HG03571 (cell line): ENCODE measurements at regions not wholly inside any gene's neighbourhood (a gene's known extent, or its start where the extent isn't known, plus 50 kb on each side); places are given as distances from the start of the nearest gene placed in this dataset.
"Not testable (repeated sequence)": the region's sequence is repeated elsewhere in the genome, so short reads cannot be mapped to it uniquely, and the experiment has no call there.

Experiments used
- ATAC-seq: cut with Tn5 transposase; IDR thresholded peaks from one replicate; pipeline ENCODE4 v1.9.1; 2021; ENCODE audit not compliant: unreplicated experiment

- no peak for ATAC-seq
These were observed 1227.6 kb upstream of the EPHA6 start for GRCh38 chr3:95586754-95587153.

- not testable (repeated sequence) for ATAC-seq
These were observed 1226.8 kb upstream of the EPHA6 start for GRCh38 chr3:95587641-95588040.

DNA sequence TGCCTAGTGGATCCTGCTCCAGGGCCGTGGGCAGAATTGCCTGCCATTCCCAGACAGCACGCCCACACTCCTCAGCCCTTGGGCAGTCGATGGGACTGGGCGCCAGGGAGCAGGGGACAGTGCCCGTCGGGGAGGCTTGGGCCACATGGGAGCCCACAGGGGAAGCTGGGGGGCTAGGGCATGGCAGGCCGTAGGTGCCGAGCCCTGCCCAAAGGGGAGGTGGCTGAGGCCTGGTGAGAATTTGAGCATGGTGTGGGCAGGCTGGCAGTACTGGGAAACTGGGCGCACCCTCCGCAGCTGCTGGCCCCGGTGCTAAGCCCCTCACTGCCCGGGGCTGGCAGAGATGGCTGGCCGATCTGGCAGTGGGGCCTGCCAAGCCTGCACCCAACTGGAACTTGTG lies 1225.9 kb upstream of the EPHA6 start:
- ATAC-seq: no peak

GRCh38 chr3:95595416-95596075 lies 1218.8 kb upstream of the EPHA6 start:
- no peak for ATAC-seq

DNA sequence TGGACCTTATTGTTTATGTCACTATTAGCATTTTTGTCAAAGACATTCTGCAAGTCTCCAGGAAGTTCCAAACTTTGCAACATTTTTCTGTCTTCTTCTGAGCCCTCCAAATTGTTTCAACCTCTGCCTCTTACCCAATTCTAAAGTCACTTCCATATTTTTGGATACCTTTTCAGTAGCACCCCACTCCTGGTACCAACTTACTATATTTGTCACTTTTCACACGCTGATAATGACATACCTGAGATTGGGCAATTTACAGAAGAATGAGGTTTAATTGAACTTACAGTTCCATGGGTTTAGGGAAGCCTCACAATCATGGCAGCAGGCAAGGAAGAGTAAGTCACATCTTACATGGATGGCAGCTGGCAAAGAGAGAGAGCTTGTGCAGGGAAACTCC lies 1206.5 kb upstream of the EPHA6 start:
- no peak for ATAC-seq

DNA sequence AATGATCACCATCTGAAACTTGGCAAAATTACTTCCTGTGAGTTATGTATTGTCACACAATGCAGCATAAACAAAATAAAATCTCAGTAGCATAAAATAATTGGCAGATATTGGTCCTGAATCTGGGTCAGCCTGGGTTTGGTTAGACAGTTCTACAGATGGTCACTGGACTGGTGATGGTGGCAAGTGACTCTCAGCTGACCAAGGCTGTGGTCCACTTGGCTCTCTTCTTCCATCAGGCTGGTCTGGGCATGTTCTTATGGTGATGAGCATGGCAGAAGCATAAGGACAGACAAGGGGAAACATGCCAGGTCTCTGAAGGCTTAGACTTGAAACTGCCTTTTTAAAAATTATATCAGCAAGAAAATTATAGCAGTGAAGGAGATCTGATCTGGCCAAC lies 1205.0 kb upstream of the EPHA6 start:
- no peak for ATAC-seq

DNA sequence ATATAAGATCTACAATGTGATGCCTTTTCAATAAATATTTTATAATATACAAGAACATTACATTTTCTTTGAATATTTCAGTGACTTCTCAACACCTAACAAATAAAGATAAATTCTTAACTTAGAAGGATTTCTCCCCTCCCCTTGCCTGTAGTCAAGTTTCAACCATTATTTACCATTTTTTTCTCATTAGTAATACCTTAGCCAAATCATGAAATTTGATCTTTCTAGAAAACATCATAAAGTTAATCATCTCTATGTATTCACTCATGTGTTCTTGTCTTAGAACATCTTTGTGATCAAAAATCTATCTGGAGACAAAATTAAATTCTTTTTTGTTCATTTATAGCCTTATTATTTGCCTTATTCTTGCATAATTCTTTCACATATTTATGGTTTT lies 1201.8 kb upstream of the EPHA6 start:
- ATAC-seq: no peak

- ATAC-seq: no peak
These were observed 1200.4 kb upstream of the EPHA6 start for GRCh38 chr3:95613993-95614392.

- no peak for ATAC-seq
These were observed 1198.6 kb upstream of the EPHA6 start for GRCh38 chr3:95615592-95616310.

GRCh38 chr3:95626107-95626506 lies 1188.3 kb upstream of the EPHA6 start:
- no peak for ATAC-seq

DNA sequence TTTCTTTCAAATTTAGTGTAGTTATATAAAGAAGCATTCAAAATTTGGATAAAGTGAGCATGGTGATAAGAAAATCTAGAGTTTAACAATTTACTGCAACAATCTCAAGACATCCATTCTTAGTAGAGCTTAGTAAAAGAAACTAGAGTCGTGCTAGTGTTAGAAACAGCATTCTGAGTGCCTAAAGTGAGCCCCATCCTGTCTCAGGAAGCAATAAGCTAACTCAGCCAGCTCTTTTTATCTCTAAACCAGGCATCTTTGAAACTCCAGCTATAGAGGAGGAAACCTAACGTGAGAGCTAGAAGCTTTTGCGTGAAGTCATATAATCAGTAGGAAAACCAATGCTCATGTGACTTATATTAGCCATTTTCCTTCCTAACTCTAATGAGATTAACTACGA lies 1187.1 kb upstream of the EPHA6 start:
- ATAC-seq: no peak

- no peak for ATAC-seq
These were observed 1186.7 kb upstream of the EPHA6 start for GRCh38 chr3:95627697-95628096.

GRCh38 chr3:95629802-95630201 lies 1184.6 kb upstream of the EPHA6 start:
- ATAC-seq: no peak

- no peak for ATAC-seq
These were observed 1169.1 kb upstream of the EPHA6 start for GRCh38 chr3:95645291-95645690.

DNA sequence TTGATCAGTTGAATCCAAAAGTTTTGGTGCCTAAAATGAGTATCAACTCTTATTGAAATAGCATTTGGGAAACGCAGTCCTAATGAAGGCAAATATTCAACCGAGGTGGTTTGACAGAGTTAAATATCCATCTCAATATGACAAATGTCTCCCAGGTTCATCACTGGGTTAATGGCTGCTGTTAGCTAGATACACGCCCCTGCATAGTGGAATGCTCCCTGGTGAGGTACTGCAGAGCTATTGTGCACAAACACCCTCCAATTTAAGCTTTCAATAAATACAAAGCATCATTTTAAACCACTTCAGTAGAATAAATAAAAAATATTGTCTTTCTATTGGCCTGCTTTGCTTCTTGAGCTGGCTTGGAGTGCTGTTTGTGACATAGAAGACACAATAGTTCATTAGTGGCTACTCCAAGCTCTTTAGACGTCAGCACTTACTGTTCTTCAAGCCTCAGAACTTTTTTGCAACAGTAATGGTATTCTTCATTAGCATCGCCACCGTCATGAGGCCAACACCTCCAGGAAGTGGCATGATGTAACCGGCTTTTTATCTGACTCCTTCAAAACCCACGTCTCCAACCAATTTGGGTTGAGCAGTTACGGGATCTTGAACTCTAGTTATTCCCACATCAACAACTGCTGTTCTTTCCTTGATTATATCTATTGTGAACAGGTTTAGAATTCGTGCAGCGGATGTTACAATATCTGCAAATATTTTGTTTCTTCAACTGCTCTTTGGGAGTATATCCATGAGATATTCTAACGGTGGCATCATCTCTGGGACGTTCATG lies 1159.6 kb upstream of the EPHA6 start:
- no peak for ATAC-seq

DNA sequence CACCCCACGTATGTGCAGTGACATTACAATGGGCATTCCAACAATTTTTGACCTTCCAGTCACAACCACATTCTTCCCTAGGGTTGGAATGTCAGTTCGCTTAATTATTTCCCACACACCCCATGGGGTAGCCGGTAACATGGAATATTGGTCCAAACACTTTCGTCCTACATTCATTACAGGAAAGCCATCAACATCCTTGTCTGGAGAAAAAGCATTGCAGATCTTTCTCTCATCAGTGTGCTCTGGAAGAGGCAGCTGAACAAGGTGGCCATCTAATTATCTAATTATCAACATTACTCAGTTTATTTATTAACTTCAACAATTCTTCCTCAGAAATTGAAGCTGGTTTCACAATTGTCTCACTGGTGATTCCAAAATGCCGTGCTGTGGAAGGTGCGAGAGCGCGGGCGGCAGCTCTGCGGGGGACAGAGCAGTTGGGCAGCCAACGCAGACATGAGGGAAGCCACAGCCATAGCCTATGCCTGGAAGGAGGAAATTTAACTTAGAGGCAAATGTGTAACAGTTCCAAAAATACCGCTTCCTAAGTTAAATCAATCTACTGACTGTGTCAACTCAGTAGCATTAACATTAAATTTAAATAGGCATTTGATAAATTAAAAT lies 1158.9 kb upstream of the EPHA6 start:
- no peak for ATAC-seq

DNA sequence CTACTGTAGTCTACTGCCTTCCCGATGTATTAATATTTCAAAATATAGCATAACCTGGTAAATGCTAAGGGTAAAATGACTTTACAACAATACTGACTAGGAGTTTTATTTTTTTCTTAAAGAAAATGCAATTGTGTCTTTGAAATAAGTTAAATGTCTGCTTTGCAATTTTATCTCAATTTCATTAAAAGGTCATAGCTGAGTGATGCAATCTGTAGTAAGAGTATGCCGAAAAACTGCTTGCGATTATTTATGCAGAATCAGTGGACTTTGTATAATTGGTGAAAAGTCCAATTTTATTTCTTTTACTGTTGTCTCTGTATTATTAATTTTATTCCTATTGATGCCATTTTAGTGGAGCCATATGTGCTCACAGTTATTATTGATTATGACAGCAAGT lies 1143.6 kb upstream of the EPHA6 start:
- ATAC-seq: no peak

GRCh38 chr3:95673215-95673614 lies 1141.2 kb upstream of the EPHA6 start:
- no peak for ATAC-seq

GRCh38 chr3:95705786-95706418 lies 1108.5 kb upstream of the EPHA6 start:
- peak; percentile 92 for ATAC-seq

- ATAC-seq: no peak
These were observed 1107.1 kb upstream of the EPHA6 start for GRCh38 chr3:95707268-95707667.

- no peak for ATAC-seq
These were observed 1103.7 kb upstream of the EPHA6 start for GRCh38 chr3:95710684-95711083.
